Myocyte (in vitro differentiated cells): ENCODE measurements at regions not wholly inside any gene's neighbourhood (a gene's known extent, or its start where the extent isn't known, plus 50 kb on each side); places are given as distances from the start of the nearest gene placed in this dataset.

Experiments
- DNase-seq: peaks from one replicate; pipeline ENCODE4 v3.0.0-alpha.2; 2012; ENCODE audit warnings: low read depth

DNA sequence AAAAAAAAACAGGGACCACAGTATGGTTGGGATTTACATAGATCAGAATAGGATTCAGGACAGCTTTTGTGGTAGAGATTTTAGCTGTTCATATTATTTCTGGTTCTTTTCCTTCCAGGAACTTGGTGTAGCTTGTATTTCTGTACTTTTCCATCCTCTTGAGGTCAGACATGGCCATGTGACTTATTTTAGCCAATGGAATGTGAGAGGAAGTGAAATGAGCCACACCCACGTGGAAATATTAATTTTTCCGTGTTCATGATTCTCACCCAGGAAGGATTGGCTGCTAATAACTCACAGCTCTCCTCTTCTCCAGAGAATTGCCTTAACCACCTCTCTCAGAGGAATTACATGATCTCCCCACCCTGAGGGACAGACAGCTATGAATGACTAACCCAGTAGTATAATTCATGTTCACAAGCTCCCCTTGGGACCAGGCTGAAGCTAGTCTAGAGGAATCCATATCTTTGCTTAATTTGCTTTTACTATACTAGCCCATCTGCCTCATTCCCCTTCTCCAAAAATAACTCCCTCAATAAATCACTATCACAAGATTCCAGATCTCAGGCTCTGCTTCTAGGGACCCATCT, 340.4 kb downstream of the NUAK1 start:
- no peak for DNase-seq

DNA sequence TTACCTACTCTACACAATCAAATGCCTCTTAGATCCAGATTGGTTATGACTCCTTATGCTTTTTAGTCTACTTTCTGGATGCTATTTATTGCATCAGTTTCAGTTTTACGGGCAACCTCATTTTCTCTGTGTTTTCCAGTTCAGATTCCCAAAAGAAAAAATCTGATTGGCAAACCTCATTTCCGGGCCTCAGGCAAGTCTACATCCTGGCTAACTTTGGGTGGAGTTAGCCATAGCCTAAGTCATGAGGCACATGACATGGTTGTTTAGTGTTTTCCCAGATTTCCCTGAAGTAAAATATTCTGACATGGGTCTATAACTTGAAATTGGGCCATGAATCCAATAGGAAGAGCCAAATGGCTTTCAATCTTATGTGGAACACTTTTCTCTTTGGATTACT, 339.7 kb downstream of the NUAK1 start:
- DNase-seq = no peak

DNA sequence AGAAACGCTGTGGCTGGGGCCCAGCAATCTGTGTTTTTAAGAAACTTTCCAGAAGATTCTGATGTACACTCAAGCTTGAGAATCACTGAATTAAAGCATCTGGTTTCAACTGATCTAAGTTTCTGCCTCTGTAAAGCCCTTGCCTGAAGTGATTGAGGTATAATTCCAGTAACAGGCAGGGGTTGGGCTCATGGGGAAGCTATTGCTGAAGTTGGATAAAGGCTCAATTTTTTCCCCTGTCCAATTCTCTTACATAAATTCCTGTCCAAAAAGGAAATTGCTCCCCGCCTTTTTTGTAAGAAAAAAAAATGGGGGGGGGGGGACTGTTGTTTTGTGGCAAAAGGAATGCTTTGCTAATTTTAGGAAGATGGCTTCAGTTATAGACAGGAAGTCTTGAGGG, 337.4 kb downstream of the NUAK1 start:
- no peak for DNase-seq

- DNase-seq = no peak
These were observed 335.5 kb downstream of the NUAK1 start for GRCh38 chr12:105803292-105803691.

- no peak for DNase-seq
These were observed 334.0 kb downstream of the NUAK1 start for GRCh38 chr12:105804591-105805265.

- DNase-seq = peak; percentile 35
These were observed 332.9 kb downstream of the NUAK1 start for GRCh38 chr12:105805730-105806399.

- DNase-seq = no peak
These were observed 332.4 kb downstream of the NUAK1 start for GRCh38 chr12:105806400-105806770.

DNA sequence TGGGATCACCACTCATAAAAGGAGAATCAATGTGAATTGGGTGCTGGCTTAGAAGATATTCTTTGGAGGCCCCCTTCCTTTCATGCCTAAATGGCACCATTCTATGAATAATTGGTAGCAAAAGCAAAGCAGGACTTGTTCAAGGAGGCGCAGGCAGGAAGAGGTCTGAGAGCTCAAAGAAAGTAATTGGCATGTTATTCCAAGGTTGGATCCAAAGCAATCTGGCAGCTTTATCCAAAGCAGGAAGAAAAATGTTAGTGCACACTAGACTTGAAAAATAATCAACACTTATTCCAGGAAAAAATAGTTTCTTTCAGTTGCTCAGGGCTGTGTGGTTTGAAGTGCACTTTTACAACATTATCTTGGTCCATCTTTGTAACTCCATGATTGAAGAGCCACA, 326.4 kb downstream of the NUAK1 start:
- DNase-seq = no peak

GRCh38 chr12:105813201-105813600, 325.6 kb downstream of the NUAK1 start:
- DNase-seq = no peak

- DNase-seq = peak; percentile 71
These were observed 324.5 kb downstream of the NUAK1 start for GRCh38 chr12:105814283-105814682.

DNA sequence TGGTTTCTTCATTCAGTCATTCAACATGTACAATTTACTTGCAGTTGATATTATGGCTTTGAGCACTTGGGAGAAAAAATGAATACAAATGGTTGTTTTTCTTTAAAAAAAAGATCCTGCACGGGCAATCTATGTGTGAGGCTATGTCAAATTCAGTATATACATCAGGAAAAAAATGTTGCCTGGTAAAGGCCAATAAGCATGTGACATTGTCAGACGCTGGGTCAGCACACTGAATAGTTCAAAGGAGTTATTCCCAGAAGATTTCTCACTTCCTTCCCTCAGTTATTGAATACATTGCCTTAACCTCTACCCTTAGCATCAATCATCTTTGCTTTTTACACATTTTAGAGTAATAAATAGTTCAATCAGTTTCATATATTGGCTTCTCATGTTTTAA, 319.2 kb downstream of the NUAK1 start:
- no peak for DNase-seq

- peak; percentile 46 for DNase-seq
These were observed 318.2 kb downstream of the NUAK1 start for GRCh38 chr12:105820429-105821125.

GRCh38 chr12:105822131-105823105, 316.3 kb downstream of the NUAK1 start:
- DNase-seq = no peak

DNA sequence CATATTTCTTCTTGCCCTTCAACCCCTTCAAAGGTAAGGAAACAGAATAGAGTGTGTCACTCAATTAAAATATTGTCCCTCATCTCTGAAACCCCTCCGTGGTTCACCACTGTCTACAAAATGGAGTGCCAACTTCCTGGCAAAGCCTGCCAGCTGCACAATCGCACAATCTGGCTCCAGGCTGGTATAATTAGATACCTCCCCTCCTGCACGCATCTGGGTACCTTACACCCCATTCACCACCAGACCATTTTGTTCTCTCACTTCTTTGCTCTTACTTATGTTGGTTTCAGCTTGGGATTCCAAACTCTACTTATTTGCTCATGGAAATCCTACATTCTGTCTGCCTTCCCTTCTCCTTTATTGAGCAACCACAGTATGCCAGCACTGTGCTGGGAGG, 314.9 kb downstream of the NUAK1 start:
- DNase-seq = no peak

DNA sequence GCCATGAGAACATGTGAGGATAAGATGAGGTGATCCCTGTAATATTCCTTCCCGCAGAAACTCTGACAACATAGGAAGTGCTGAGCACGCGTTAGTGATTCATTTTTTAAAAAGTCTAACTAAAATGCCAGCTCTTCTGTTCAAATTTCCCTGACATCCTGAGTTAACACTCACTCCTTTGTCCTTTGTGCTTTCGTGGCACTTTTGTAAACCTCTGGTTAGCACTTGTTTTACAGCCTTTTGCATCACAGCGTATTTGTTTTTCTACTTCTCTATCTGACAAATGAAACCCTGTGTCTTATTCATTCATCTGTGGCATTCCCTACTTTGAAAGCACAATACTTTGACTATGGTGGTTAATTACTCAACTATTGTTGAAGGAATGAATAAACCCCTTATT, 313.6 kb downstream of the NUAK1 start:
- no peak for DNase-seq

DNA sequence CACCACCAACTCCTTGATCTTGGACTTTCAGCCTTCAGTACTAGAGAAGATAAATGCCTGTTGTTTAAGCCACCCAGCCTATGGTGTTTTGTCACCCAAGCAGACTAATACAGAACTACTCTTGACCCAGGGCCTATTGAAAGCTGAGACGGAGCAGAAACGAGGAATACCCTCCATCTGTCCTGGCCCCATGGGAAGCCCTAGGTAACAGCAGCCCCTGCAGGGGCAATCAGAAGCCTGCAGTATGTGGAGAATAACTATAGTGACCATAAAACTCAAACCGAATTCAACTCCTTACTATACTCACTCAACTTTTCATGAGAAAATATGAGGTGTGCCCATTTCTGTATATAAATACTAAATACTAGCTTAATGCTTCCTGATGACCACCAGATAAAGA, 307.4 kb downstream of the NUAK1 start:
- no peak for DNase-seq

DNA sequence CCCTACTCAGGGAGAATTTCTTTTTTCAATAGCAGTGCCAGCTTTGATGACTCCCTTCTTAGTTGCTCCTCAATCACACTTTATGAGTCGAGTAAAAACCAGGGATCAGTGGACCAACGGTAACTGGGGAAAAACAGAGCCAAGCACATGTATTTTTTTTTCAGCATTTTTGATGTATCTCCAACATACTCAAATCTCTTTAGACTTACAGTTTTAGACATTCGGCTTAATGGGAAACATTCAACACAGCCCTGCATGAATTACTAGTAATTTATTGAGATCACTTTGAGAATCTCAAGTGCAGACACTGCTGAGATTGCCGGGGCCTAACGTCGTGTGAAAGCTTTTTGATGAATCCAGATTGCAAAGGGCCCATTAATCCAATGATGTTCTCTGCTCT, 306.7 kb downstream of the NUAK1 start:
- DNase-seq = no peak

DNA sequence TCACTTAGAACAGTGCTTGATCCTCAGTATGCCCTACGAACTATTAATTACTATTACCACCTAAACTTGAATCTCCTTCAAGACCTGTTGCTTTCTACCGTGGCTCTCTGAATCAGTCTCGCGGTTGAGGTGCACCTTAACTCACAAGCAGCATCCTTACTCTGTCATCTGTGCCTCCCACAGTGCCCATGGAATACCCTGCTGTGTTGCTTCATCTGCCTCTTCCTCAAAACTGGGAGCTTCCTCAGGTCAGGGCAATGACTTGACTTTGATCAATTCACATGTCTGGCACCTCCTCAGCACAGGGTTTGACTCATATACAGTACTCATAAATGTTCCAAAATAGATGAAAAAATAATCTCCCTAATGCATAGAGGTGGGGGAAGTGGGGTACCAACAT, 305.9 kb downstream of the NUAK1 start:
- DNase-seq = no peak

DNA sequence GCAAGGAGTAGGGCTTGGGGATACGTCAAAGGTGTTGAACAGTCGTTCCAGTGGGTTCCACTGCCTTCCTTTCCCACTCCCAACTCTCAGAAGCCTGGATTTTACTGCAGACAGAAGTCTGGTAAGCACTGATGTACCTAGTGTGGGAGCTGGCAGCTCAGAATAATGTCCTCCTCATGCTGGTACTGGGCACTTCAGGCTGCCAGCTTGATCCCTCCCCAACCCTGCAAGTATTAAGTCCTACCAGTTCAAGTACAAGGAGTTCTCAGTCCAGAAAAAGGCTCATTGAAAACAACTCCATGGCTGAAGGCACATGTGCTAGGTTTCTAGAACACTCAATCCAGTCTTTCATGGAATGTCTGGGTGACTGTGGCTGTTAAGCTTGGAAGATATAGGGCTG, 304.3 kb downstream of the NUAK1 start:
- no peak for DNase-seq

DNA sequence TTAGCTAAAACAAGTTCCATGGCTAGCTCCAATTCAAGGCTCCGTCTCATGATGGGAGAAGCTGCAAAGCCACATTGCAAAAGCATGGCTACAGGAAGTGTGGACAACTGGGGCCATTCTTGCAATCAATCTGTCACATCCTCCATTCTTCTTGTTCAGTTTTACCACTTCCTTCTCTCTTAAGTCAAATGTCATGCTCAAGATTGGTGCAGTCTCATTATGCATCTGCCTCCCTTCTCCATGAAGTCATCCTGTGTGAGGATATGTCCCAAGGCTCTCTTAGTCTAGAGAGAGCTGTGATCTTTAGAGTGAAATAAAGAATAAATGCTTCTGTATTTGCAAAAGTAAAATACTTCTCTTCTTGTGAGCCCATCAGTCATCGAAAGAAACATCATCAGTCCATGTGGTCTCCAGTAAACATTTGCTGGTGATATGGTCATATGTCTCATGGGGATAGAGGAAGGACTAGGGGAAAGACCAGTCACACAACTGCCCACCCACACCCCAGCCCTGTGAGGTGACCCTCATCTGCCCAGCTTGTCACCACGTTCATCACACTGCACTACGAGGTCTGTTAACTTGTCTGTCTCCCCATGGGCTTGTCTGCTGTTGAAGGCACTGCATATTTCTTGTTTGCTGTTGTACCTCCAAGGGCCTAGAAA, 303.0 kb downstream of the NUAK1 start:
- DNase-seq = no peak

GRCh38 chr12:105836242-105836622, 302.5 kb downstream of the NUAK1 start:
- DNase-seq = no peak
